Upper lobe of right lung (tissue), 1 donor: ENCODE measurements at regions not wholly inside any gene's neighbourhood (a gene's known extent, or its start where the extent isn't known, plus 50 kb on each side); places are given as distances from the start of the nearest gene placed in this dataset.

Experiments used
- ATAC-seq: fragments of 200-7000 bp; cut with Tn5 transposase; one replicate; pipeline ENCODE4 v1.9.1; 2020; ENCODE audit warnings: mild to moderate bottlenecking, moderate library complexity
- DNase-seq: peaks from one replicate; pipeline ENCODE4 v3.0.0-alpha.2; 2020
- H3K27ac ChIP-seq: fragments of 200-600 bp; one replicate; pipeline ENCODE4 v1.8.0; 2022
- H3K27me3 ChIP-seq: fragments of 200-600 bp; one replicate; pipeline ENCODE4 v1.8.0; 2022; ENCODE audit warnings: mild to moderate bottlenecking
- H3K36me3 ChIP-seq: fragments of 200-600 bp; one replicate; pipeline ENCODE4 v1.8.0; 2022
- H3K4me1 ChIP-seq: fragments of 200-600 bp; one replicate; pipeline ENCODE4 v1.8.0; 2022
- H3K4me3 ChIP-seq: fragments of 200-600 bp; one replicate; pipeline ENCODE4 v1.8.0; 2022; ENCODE audit warnings: mild to moderate bottlenecking
- H3K9me3 ChIP-seq: fragments of 200-600 bp; one replicate; pipeline ENCODE4 v1.8.0; 2022
- intact Hi-C: fragments of 100-400 bp; cut with DNase I; formaldehyde crosslinking; loops from one replicate; pipeline ENCODE4 v1.11.0; 2022
- TF ChIP-seq, protein P1 (sequence below): fragments of 200-600 bp; IDR thresholded peaks from one replicate; pipeline ENCODE4 v1.8.0; 2022; ENCODE audit warnings: antibody characterized with exemption
- donor health status: DM: no; HTN: yes; CAD: no; lungs with severe emphysema.

- TF ChIP-seq, protein P1, sequence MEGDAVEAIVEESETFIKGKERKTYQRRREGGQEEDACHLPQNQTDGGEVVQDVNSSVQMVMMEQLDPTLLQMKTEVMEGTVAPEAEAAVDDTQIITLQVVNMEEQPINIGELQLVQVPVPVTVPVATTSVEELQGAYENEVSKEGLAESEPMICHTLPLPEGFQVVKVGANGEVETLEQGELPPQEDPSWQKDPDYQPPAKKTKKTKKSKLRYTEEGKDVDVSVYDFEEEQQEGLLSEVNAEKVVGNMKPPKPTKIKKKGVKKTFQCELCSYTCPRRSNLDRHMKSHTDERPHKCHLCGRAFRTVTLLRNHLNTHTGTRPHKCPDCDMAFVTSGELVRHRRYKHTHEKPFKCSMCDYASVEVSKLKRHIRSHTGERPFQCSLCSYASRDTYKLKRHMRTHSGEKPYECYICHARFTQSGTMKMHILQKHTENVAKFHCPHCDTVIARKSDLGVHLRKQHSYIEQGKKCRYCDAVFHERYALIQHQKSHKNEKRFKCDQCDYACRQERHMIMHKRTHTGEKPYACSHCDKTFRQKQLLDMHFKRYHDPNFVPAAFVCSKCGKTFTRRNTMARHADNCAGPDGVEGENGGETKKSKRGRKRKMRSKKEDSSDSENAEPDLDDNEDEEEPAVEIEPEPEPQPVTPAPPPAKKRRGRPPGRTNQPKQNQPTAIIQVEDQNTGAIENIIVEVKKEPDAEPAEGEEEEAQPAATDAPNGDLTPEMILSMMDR = no peak
- Histone ChIP-seq H3K4me1 (no peaks in the 10 kb centered on the region), H3K27me3 (no peaks in the 10 kb centered on the region), H3K27ac (no peak overlapping the region), H3K4me3 (no peak overlapping the region), H3K36me3 (no peaks in the 10 kb centered on the region), H3K9me3 (no peaks in the 10 kb centered on the region)
- no peak for ATAC-seq
- no peak for DNase-seq
- intact Hi-C loops = no loop called here
These were observed 116.9 kb downstream of the EFNB2 start for GRCh38 chr13:106418556-106418955.

GRCh38 chr13:106417467-106418110, 117.9 kb downstream of the EFNB2 start:
- Histone ChIP-seq H3K4me1 (no peaks in the 10 kb centered on the region), H3K27ac (no peak overlapping the region), H3K36me3 (no peaks in the 10 kb centered on the region), H3K9me3 (no peaks in the 10 kb centered on the region), H3K4me3 (no peak overlapping the region), H3K27me3 (no peaks in the 10 kb centered on the region)
- no peak for ATAC-seq
- intact Hi-C loops = no loop called here
- DNase-seq = no peak
- TF ChIP-seq, protein P1 = no peak

DNA sequence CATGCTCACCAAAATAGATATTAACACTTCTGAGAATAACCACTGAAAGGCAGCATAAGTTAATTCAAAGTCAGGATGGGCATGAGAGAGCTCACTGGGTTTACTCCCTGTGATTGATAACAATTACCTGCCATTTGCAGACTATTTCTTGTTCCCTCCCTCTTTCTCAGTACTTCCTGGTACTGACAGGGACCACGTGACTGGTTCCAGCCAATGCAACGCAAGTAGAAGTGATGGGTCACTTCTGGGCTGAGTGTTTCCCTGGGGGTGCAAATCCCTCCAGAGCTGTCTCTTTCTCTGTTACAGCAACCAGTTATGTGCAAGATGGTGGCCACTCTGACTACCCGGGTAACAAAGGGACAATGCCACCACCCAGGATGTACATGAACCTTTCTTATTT, 118.8 kb downstream of the EFNB2 start:
- Histone ChIP-seq H3K27me3 (no peaks in the 10 kb centered on the region), H3K4me1 (no peaks in the 10 kb centered on the region), H3K27ac (no peak overlapping the region), H3K36me3 (no peaks in the 10 kb centered on the region), H3K9me3 (no peaks in the 10 kb centered on the region), H3K4me3 (no peak overlapping the region)
- ATAC-seq (no peak), DNase-seq (no peak)
- TF ChIP-seq, protein P1 = no peak
- intact Hi-C loops = no loop called here

GRCh38 chr13:106415971-106416370, 119.5 kb downstream of the EFNB2 start:
- no peak overlapping the region for H3K4me3 ChIP-seq
- no peaks in the 10 kb centered on the region for H3K27me3 ChIP-seq
- H3K4me1 ChIP-seq = no peaks in the 10 kb centered on the region
- no peaks in the 10 kb centered on the region for H3K9me3 ChIP-seq
- no peak overlapping the region for H3K27ac ChIP-seq
- TF ChIP-seq, protein P1 = no peak
- DNase-seq (no peak), ATAC-seq (no peak)
- intact Hi-C loops = no loop called here
- H3K36me3 ChIP-seq = no peaks in the 10 kb centered on the region

- H3K36me3 ChIP-seq = no peaks in the 10 kb centered on the region
- TF ChIP-seq, protein P1 = no peak
- DNase-seq (no peak), ATAC-seq (no peak)
- no peaks in the 10 kb centered on the region for H3K4me1 ChIP-seq
- H3K27ac ChIP-seq = no peak overlapping the region
- intact Hi-C loops = no loop called here
- H3K27me3 ChIP-seq = no peaks in the 10 kb centered on the region
- no peak overlapping the region for H3K4me3 ChIP-seq
- H3K9me3 ChIP-seq = no peaks in the 10 kb centered on the region
These were observed 120.0 kb downstream of the EFNB2 start for GRCh38 chr13:106415442-106415841.

DNA sequence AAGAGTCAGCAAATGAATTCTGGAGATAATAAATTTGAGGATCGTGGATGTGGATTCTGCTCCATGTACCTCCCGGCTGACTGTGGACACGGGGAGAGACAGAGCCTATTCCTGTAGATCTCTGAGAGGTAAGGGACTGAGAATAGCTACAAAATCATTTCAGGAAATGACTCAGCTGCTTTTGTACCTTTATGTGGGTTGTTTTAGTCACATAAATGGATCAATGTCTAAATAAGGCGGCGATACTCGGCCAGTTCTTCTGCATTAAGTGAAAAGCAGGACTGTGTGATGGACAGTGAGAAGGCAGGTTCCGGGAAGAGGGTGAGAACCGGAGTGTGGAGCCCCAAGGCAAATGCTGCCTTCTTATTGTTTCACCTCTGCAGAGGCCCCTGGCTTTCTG, 128.1 kb downstream of the EFNB2 start:
- intact Hi-C loops = no loop called here
- H3K27me3 ChIP-seq = no peaks in the 10 kb centered on the region
- H3K9me3 ChIP-seq = no peaks in the 10 kb centered on the region
- H3K27ac ChIP-seq = no peak overlapping the region
- H3K36me3 ChIP-seq = no peaks in the 10 kb centered on the region
- H3K4me3 ChIP-seq = no peak overlapping the region
- ATAC-seq = no peak
- TF ChIP-seq, protein P1 = no peak
- no peaks in the 10 kb centered on the region for H3K4me1 ChIP-seq
- no peak for DNase-seq
